GM20431 (cell line): ENCODE measurements at regions not wholly inside any gene's neighbourhood (a gene's known extent, or its start where the extent isn't known, plus 50 kb on each side); places are given as distances from the start of the nearest gene placed in this dataset.
"Not testable (repeated sequence)": the region's sequence is repeated elsewhere in the genome, so short reads cannot be mapped to it uniquely, and the experiment has no call there.

Source experiments
- in situ Hi-C: fragments of 300-500 bp; cut with MseI, MboI; formaldehyde crosslinking; loops from one replicate; pipeline ENCODE4 v1.15.0; 2020; ENCODE audit warnings: low sequenced_read_pairs; ENCODE audit not compliant: unreplicated experiment

DNA sequence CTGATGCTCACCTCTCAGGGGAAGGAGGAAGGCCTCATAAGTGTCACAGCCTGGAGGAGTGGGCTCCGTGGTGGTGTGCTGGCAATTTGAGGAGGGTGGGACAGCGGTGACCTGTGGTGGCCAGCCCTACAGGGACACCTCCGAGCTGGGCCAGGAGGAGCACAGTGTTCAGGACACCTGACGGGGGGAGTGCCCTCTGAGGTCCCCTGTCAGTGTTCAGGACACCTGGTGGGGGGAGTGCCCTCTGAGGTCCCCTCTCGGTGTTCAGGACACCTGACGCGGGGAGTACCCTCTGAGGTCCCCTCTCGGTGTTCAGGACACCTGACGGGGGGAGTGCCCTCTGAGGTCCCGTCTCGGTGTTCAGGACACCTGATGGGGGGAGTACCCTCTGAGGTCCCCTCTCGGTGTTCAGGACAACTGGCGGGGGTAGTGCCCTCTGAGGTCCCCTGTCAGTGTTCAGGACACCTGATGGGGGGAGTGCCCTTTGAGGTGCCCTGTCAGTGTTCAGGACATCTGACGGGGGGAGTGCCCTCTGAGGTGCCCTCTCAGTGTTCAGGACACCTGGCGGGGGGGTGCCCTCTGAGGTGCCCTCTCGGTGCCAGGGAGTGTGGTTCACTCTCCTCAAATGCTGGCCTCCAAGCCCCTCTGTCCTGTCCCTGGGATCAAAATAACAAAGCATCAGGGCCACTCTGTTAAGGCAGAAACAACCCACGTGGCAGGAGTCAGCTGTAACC lies 73.4 kb upstream of the ZNF469 start:
- in situ Hi-C loops: no loop called here

GRCh38 chr16:88309908-88310265 lies 72.9 kb upstream of the ZNF469 start:
- in situ Hi-C loops: no loop called here

DNA sequence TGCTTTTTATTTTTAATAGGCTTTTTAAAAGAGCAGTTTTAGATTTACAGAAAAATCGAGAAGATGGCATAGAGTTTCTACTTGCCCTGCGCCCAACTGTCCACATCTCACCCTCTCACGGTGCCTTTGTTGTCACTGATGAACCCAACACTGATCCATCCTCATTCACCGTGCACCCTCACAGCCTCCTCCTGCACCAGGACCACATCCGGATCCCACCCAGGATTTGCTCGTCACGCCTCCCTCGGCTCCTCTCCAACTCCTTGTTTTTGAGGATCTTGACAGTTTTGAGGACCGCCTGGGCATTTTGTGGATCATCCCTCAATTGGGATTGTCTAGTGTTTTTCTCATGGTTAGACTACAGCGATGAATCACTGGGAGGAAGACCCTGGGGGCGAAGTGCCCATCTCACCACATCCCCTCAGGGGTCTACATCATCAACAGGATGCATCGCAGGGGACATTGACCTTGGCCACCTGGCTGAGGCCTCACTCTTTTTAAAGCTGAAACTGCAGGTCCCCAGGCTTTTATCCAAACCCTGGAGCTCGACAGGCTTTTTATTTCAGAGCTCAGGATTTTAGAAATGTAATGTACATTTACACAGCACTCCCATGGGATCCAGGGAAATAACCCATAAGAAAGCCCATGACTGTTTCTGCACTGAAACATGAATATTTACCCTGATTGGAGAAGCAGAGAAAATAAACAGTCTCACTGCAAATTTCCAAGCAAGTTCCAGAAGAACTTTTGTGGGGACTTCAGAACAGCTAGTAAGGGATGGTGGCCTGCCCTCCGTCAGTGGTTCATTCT lies 71.8 kb upstream of the ZNF469 start:
- in situ Hi-C loops: no loop called here

DNA sequence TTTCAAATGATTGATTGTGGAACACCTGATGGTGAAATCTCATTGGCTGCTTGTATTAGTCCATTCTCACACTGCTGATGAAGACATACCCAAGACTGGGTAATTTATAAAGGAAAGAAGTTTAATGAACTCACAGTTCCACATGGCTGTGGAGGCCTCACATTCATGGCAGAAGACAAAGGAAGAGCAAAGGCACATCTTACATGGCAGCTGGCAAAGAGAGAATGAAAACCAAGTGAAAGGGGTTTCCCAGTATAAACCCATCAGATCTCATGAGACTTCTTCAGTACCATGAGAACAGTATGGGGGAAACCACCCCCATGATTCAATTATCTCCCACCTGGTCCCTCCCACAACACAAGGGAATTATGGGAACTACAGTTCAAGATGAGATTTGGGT lies 70.9 kb upstream of the ZNF469 start:
- in situ Hi-C loops: not testable (repeated sequence)

GRCh38 chr16:88312732-88313131 lies 70.0 kb upstream of the ZNF469 start:
- in situ Hi-C loops: no loop called here

DNA sequence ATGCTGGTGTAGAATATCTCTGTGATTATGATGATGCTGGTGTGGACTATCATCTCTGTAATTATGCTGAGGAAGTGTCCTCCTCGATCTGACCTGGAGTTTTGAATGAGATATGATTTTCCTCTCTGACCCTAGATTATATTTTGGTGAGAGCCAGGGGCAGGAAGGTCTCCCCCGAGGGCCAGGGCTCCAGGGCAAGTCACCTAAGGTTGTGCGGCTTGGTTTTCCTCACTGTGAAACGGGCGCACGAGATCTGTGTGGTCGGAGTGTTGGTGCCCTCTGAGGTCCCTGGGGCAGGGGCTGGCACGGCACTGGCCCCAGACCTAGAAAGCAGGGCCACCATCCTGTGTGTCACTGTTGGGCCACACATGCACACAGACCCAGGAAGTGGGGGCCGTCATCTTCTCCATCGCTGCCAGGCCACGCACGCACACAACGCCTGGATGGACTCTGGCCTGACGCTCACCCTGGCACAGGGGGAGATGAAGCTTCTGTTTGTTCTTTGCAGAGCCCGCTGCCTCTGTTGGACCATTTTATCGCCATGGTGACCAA lies 67.7 kb upstream of the ZNF469 start:
- in situ Hi-C loops: no loop called here

GRCh38 chr16:88315543-88316105 lies 67.1 kb upstream of the ZNF469 start:
- in situ Hi-C loops: no loop called here

DNA sequence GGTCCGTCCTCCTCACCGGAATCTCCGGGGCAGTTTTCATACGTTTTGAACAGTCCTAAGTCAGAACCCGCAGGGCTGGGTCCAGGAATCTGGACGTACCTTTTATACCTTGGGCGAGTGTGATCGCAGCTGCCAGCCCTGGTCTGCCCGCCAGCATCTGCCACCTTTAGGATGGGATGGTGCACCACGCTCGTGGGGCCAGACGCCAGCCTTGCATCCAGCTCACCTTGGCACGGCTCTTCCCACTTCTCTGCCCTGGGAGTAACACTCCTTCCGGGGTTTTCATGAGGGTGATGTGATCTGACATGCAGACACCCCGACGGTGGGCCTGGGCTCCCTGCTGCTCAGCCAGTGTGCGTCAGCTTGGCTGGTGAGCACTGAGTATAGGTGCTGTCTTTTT lies 66.6 kb upstream of the ZNF469 start:
- in situ Hi-C loops: no loop called here

GRCh38 chr16:88316941-88317612 lies 65.7 kb upstream of the ZNF469 start:
- in situ Hi-C loops: no loop called here

DNA sequence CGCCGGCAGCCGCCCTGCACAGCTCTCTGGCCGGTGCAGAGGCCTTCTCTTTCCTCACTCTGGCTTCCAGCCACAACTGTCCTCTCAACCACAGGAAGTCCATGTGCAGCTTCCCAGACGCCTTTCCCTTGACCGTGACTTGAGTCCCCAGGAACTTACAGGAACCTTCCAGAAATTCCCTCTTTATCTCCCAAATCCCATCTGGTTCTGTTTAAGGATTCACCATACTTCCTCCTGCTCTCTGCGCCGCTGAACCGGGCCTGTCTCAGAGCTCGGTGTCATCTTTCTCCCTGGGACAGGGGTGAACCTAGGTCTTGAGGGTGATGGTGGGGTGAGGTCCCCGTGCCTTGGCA lies 65.2 kb upstream of the ZNF469 start:
- in situ Hi-C loops: no loop called here

DNA sequence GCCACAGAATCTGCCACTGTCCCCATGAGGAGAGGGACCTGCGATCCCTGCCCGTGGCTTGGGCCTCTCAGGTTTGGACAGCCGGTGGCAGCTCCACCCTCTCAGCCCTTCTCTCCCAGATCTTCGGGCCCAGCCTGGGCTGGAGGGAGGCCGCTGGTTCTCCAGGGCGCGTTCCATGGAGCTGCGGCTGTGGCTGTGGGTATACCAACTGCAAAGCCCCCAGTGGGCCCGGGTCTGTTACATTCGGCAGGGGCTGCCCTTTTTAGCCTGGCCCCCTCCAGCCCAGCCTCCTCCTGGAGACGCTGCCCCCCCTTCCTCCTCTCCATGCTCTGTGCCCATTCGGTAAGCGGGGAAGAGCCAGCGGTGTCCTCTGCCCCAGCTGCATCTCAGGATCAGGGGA lies 64.7 kb upstream of the ZNF469 start:
- in situ Hi-C loops: no loop called here

GRCh38 chr16:88318521-88318920 lies 64.2 kb upstream of the ZNF469 start:
- in situ Hi-C loops: no loop called here

DNA sequence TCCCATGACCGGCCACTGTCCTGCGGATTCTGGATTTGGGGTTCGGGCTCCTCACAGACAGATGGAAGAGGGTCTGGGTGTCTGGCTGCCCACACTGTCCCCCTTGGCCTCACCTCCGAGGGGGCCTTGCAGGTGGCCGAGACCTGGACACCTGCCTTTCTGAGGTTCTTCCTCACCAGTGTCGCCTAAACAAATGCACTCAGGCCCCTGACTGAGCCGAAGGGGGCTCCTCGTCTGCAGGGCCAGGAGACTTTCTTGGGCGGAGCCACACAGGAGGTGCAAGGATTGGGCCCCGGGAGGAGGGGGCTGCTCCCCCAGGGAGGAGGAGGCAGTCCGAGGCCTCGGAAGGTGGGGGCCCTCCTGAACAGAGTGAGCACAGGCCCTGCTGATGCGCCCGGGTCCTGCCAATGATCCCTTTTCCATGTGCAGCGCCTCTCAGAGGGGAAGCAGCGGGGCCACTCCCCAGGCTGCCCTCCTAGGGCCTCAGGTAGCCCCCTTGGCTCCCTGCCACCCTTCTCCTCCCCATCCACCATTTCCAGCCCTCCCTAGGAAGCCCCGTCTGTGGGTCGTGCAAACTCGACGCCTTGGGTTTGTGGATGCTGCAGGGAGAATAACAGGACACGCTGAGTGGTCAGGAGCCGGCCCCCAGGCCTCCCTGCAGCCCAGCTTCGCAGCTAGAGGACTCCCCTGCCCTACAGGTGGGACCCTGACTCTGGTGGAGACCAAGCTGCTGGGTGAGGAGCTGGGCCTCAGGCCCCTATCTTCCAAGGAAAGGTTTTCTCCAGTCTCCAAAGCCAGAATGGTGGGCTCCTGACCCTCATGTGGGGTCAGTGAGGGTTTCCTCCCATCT lies 63.4 kb upstream of the ZNF469 start:
- in situ Hi-C loops: no loop called here

DNA sequence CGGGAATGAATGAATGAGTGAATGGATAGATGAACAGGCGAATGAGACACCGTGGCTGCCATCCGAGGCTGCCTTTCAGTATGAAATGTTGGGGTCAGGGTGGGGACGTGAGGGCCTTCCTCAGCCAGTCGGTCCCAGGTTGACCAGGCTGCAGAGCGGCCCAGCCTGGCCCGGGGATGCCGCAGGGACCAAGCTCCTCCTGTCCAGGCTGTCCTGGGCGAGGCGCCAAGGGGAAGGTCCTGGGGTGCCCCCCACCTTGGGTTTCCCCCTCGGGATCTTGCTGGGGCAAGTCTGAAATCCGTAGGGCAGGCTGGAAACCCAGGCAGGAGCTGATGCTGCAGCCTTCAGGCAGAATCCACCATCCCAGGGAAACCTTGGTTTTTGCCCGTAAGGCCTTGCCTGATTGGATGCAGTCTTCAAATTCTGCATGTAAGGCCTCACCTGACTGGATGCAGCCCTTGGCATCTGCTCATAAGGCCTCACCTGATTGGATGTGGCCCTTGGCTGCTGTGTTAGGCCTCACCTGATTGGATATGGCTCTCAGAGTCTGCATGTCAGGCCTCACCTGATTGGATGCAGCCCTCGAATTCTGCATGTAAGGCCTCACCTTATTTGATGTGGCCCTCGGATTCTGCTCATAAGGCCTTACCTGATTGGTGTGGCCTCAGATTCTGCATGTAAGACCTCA lies 61.7 kb upstream of the ZNF469 start:
- in situ Hi-C loops: no loop called here

GRCh38 chr16:88321635-88322499 lies 60.9 kb upstream of the ZNF469 start:
- in situ Hi-C loops: no loop called here

- in situ Hi-C loops: no loop called here
These were observed 60.2 kb upstream of the ZNF469 start for GRCh38 chr16:88322500-88322970.

GRCh38 chr16:88323041-88323440 lies 59.7 kb upstream of the ZNF469 start:
- in situ Hi-C loops: no loop called here
